ENCODE measurements at regions not wholly inside any gene's neighbourhood (a gene's known extent, or its start where the extent isn't known, plus 50 kb on each side); places are given as distances from the start of the nearest gene placed in this dataset.

DNA sequence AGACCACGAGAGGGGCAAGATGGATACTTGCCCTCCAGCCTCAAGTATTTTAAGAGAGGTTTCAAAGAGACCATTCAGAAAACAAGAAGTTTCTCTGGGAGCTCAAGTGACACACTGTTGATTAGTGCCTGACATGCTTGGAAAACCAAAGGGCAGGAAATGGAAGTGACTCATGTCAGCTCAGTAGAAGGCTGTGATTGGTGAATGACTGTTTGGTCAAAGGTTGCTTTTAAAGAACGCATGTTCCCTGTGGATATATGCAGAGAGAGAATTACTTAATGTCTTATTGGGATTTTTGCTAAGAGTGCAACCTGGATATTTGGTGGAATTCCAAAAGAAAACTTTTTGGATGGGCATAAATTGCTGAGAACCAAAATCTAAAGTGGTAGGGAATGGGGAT is 549.9 kb downstream of the XIRP2 start:
- TF ChIP-seq EP300 (IDR thresholded peaks at IDR 0.05) (no peak), POLR2A (IDR thresholded peaks at IDR 0.05) (no peak)
- TF ChIP-seq, protein P1, sequence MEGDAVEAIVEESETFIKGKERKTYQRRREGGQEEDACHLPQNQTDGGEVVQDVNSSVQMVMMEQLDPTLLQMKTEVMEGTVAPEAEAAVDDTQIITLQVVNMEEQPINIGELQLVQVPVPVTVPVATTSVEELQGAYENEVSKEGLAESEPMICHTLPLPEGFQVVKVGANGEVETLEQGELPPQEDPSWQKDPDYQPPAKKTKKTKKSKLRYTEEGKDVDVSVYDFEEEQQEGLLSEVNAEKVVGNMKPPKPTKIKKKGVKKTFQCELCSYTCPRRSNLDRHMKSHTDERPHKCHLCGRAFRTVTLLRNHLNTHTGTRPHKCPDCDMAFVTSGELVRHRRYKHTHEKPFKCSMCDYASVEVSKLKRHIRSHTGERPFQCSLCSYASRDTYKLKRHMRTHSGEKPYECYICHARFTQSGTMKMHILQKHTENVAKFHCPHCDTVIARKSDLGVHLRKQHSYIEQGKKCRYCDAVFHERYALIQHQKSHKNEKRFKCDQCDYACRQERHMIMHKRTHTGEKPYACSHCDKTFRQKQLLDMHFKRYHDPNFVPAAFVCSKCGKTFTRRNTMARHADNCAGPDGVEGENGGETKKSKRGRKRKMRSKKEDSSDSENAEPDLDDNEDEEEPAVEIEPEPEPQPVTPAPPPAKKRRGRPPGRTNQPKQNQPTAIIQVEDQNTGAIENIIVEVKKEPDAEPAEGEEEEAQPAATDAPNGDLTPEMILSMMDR (IDR thresholded peaks at IDR 0.05), result no peak
